NK-92 treated with Interleukin-12 subunit alpha and Interleukin-12 subunit beta, amount 100 ng/mL, for 24 hours (cell line): ENCODE measurements at regions not wholly inside any gene's neighbourhood (a gene's known extent, or its start where the extent isn't known, plus 50 kb on each side); places are given as distances from the start of the nearest gene placed in this dataset.

ENCODE experiments used
- DNase-seq: peaks from one replicate; lab custom pipeline; 2025; lab: John Stamatoyannopoulos, UW

DNA sequence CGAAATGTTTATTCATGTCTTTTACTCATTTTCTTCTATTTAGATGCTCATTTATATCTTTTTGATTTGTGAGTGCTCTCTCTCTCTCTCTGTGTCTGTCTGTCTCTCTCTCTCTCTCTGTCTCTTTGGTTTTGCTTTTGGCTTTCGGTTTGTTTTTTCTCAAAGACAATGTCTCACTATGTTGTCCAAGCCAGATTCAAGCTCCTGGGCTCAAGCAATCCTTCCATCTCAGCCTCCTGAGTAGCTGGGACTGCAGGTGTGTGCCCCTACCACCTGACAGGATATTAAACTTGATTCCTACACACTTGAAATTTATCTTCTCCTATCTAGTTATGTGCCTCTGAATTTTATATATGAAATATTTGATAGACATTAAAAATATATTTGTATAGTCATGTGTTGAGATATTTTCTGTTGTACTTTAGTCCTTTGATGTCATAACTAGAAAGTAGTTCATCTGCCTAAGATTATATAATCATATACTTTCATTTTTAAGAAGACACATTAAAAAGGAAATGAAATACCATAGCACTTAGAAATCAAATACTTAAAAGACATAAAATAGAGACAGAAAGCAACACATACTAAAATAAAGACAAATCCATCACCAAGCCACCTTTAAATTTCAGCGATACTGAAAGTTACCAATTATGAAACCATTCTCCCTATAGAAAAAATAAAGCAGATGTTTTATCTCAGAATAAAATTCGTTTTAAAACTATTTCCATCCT lies 68.1 kb upstream of the SFMBT2 start:
- DNase-seq = no peak

- DNase-seq = no peak
Measured at GRCh38 chr10:7477538-7478334, 66.9 kb upstream of the SFMBT2 start.

DNA sequence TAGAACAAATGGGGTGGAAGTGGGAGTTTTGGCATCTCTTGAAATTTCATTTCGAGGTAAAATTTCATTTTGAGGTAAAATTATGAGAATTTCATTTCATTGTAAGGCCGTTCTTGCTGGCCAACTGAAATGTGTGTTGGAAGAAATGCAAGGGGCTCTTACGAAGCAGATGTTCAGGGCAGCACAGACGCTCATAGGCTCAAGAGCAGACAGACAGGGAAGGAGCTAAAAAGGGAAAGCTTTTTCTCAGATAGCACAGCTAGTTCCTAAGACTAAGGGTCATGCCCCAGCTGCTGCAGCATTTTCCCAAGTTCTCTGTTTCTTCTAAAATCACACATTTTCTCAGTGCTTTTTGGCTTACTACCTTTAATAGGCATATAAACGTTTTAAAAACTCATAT lies 65.1 kb upstream of the SFMBT2 start:
- DNase-seq = no peak

DNA sequence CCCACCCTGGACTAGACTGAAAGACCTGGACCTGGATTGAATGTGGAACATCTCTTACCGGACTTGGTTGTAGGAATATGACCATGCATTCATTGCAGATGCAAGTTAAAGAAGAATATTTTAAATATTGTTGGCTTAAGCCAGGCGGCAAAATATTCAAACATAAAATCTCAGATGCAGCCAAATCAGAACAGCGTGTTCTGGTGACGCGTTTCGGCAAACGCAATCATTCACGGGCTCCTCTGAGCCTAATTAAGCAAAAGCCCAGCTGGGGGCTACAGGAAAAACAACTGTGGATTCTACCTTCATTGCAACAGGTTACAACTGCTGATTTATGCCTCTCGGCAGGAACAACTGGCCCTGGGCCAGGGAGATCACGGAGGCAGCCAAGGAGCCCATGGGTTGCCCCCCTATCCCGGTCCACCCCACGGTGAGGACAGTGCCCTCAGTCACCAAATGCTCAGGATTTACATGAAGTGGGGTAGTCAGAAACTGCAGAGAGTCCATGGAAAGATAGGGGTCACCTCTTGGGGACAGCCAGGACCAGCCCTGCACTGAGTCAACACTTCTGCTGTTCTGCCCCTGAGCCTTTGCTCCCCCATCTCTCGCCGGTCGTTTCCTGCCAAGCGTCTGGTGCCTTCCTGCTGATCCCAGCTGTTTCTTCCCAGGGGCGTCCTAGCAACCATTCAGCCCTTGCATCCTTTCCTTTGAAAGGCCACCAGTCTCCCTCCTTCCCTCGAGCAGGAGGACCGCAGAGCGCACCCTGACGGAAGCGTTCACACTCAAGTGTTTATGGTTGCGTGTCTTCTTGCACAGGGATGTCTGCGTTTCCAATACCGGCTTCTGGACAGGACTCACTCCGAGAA lies 64.4 kb upstream of the SFMBT2 start:
- no peak for DNase-seq

DNA sequence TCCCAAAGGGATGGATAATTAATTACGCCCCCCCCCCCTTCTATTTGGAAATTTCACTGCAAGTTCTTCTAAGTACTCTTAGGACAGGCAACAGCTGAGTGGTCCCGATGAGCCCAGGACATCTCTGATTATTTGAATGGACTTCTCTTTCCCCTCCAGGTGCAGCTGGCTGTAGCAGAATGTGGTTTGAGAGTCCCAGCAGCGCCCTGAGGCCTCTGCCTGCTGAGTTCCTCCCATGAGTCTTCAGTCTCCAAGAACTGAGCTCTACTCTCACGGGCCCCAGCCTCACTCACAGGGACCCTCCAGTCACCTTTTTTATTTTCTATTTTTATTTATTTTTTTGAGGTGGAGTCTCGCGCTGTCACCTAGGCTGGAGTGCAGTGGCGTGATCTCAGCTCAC lies 63.6 kb upstream of the SFMBT2 start:
- DNase-seq = no peak

DNA sequence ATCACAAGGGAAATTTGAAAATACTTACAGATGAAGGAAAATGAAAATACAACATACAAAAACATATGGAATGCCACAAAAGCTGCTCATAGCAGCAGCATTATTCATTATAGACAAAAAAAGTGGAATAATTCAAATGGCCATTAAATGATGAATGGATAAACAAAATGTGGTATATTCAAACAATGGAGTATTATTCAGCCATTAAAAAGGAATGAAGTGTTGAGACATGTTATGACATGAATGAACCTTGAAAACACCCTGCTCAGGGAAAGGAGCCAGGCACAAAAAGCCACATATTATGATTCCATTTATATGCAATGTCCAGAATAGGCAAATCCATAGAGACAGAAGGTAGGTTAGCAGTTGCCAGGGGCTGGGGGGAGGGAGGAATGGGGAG lies 62.6 kb upstream of the SFMBT2 start:
- no peak for DNase-seq

GRCh38 chr10:7471720-7472367 lies 61.0 kb upstream of the SFMBT2 start:
- no peak for DNase-seq

DNA sequence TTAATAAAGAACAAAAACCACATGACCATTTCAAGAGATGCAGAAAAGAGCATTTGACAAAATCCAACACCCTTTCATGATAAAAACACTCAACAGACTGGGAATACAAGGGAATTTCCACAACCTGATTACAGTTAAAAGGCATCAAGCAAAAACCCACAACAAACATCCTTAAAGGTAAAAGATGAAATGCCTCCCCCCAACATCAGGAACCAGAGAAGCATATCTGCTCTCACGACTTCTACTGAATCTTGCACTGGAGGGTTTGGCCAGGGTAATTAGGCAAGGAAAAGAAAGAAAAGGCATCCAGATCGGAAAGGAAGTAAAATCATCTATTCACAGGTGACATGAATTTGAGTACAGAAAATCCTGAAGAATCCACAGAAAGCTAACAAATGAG lies 59.5 kb upstream of the SFMBT2 start:
- no peak for DNase-seq

GRCh38 chr10:7467031-7467667 lies 56.3 kb upstream of the SFMBT2 start:
- no peak for DNase-seq

- DNase-seq = no peak
Measured at GRCh38 chr10:7464691-7465090, 53.9 kb upstream of the SFMBT2 start.
